Keratinocyte (primary cell): ENCODE measurements at regions not wholly inside any gene's neighbourhood (a gene's known extent, or its start where the extent isn't known, plus 50 kb on each side); places are given as distances from the start of the nearest gene placed in this dataset.

ENCODE experiments used
- DNase-seq: peaks from one replicate; pipeline ENCODE4 v3.0.0-alpha.2; 2011; ENCODE audit warnings: low read depth, missing footprints, low spot score
- FAIRE-seq: peaks from 2 replicates; lab custom pipeline; 2011; peaks lifted over from hg19 to GRCh38; lab: Jason Lieb, UNC
- H2AFZ ChIP-seq: 2 replicates; pipeline ENCODE4 v1.6.0; 2012; ENCODE audit warnings: low read length, control low read depth, inconsistent platforms; ENCODE audit not compliant: control insufficient read depth
- H3K27ac ChIP-seq: 2 replicates; pipeline ENCODE4 v1.5.1; 2011; ENCODE audit warnings: low read length; ENCODE audit not compliant: control insufficient read depth, insufficient read depth
- H3K27me3 ChIP-seq: 3 replicates; pipeline ENCODE4 v1.6.0; 2011; ENCODE audit warnings: low read length; ENCODE audit not compliant: control insufficient read depth, insufficient read depth; ENCODE audit errors: extremely low read depth
- H3K36me3 ChIP-seq, 2 experiments: 2 replicates in 1 of 2; 3 replicates in 1 of 2; pipeline ENCODE4 v1.5.1; 2011; ENCODE audit warnings: low read length in 2 of 2, mild to moderate bottlenecking in 1 of 2; ENCODE audit not compliant: control insufficient read depth in 2 of 2, insufficient read depth in 2 of 2; ENCODE audit errors: extremely low read depth in 1 of 2
- H3K4me1 ChIP-seq: 3 replicates; pipeline ENCODE4 v1.5.1; 2011; ENCODE audit warnings: low read length; ENCODE audit not compliant: control insufficient read depth, insufficient read depth; ENCODE audit errors: extremely low read depth
- H3K4me2 ChIP-seq: 3 replicates; pipeline ENCODE4 v1.6.0; 2011; ENCODE audit warnings: low read depth, low read length; ENCODE audit not compliant: control insufficient read depth, insufficient read depth; ENCODE audit errors: extremely low read depth
- H3K4me3 ChIP-seq, 3 experiments: fragments of 200-600 bp in 1 of 3; sonication (generic) in 1 of 3; 2 replicates in 2 of 3; 3 replicates in 1 of 3; pipeline ENCODE4 v1.5.1; 2011 to 2016; ENCODE audit warnings: low read length in 3 of 3, mild to moderate bottlenecking in 3 of 3, control low read depth in 2 of 3, inconsistent platforms in 1 of 3, low read depth in 1 of 3, mixed read lengths in 1 of 3, mixed run types in 1 of 3, moderate library complexity in 1 of 3; ENCODE audit not compliant: control insufficient read depth in 2 of 3, insufficient read depth in 2 of 3; ENCODE audit errors: extremely low read depth in 1 of 3
- H3K79me2 ChIP-seq: 2 replicates; pipeline ENCODE4 v1.6.0; 2012; ENCODE audit warnings: low read length; ENCODE audit not compliant: control insufficient read depth, insufficient read depth
- H3K9ac ChIP-seq: 3 replicates; pipeline ENCODE4 v1.6.0; 2011; ENCODE audit warnings: low read length; ENCODE audit not compliant: control insufficient read depth, insufficient read depth; ENCODE audit errors: extremely low read depth
- H3K9me1 ChIP-seq: 3 replicates; pipeline ENCODE4 v1.6.0; 2011; ENCODE audit warnings: low read length; ENCODE audit not compliant: control insufficient read depth, insufficient read depth; ENCODE audit errors: extremely low read depth
- H3K9me3 ChIP-seq: 2 replicates; pipeline ENCODE4 v1.5.1; 2012; ENCODE audit warnings: low read depth, low read length; ENCODE audit not compliant: control insufficient read depth
- H4K20me1 ChIP-seq: 3 replicates; pipeline ENCODE4 v1.6.0; 2011; ENCODE audit warnings: low read length; ENCODE audit not compliant: control insufficient read depth, insufficient read depth; ENCODE audit errors: extremely low read depth
- CTCF ChIP-seq, 3 experiments: IDR thresholded peaks in 1 of 3; conservative IDR thresholded peaks in 1 of 3; optimal IDR thresholded peaks in 1 of 3; 2 replicates in 2 of 3; 3 replicates in 1 of 3; pipeline versions ENCODE3 to v1.5.1; 2011; ENCODE audit warnings: low read length in 3 of 3, mild to moderate bottlenecking in 3 of 3, moderate library complexity in 2 of 3, control low read depth in 1 of 3, inconsistent platforms in 1 of 3; ENCODE audit not compliant: insufficient read depth in 2 of 3; ENCODE audit errors: extremely low read depth in 1 of 3
- EZH2 ChIP-seq: IDR thresholded peaks from one replicate; pipeline ENCODE4 v1.6.1; 2012; ENCODE audit warnings: inconsistent platforms, mild to moderate bottlenecking, low read length, moderate library complexity
- dilution Hi-C: fragments of 300-500 bp; cut with MboI; formaldehyde crosslinking; loops from one replicate; pipeline ENCODE4 v1.7.0; 2020; ENCODE audit warnings: low sequenced_read_pairs; ENCODE audit not compliant: extremely low pct_ligation_motif_present

GRCh38 chr15:98326804-98327203, 321.5 kb upstream of the IGF1R start:
- H3K27me3 ChIP-seq = no peaks in the 10 kb centered on the region
- no peak overlapping the region for H3K4me2 ChIP-seq
- H2AFZ ChIP-seq = no peak overlapping the region
- peaks cover 3% of the 10 kb centered on the region for H3K9me3 ChIP-seq
- H3K36me3 ChIP-seq = no peaks in the 10 kb centered on the region
- DNase-seq = no peak
- peaks cover 9% of the 10 kb centered on the region for H3K4me1 ChIP-seq
- no peak overlapping the region for H3K9ac ChIP-seq
- H3K27ac ChIP-seq = no peak overlapping the region
- H3K79me2 ChIP-seq = no peaks in the 10 kb centered on the region
- no peak overlapping the region for H3K4me3 ChIP-seq
- dilution Hi-C loops = no loop called here
- H4K20me1 ChIP-seq = no peaks in the 10 kb centered on the region
- no peaks in the 10 kb centered on the region for H3K9me1 ChIP-seq
- TF ChIP-seq CTCF (optimal IDR thresholded peaks at IDR 0.05 in 1 of 3, IDR thresholded peaks at IDR 0.05 in 1 of 3, conservative IDR thresholded peaks at IDR 0.05 in 1 of 3; ENCODE audit: extremely low read depth in 1 of 3, insufficient read depth in 2 of 3, low read length in 3 of 3) (no peak), EZH2 (no peak)
- no peak for FAIRE-seq

GRCh38 chr15:98330258-98330657, 318.1 kb upstream of the IGF1R start:
- no peak overlapping the region for H3K9ac ChIP-seq
- H3K9me1 ChIP-seq = no peaks in the 10 kb centered on the region
- dilution Hi-C loops = no loop called here
- no peak for FAIRE-seq
- no peaks in the 10 kb centered on the region for H3K36me3 ChIP-seq
- H3K4me2 ChIP-seq = no peak overlapping the region
- DNase-seq = no peak
- H4K20me1 ChIP-seq = no peaks in the 10 kb centered on the region
- no peaks in the 10 kb centered on the region for H3K4me1 ChIP-seq
- no peak overlapping the region for H3K27ac ChIP-seq
- no peak overlapping the region for H3K4me3 ChIP-seq
- H3K79me2 ChIP-seq = no peaks in the 10 kb centered on the region
- TF ChIP-seq EZH2 (no peak), CTCF (optimal IDR thresholded peaks at IDR 0.05 in 1 of 3, IDR thresholded peaks at IDR 0.05 in 1 of 3, conservative IDR thresholded peaks at IDR 0.05 in 1 of 3; ENCODE audit: extremely low read depth in 1 of 3, insufficient read depth in 2 of 3, low read length in 3 of 3) (no peak)
- no peaks in the 10 kb centered on the region for H3K27me3 ChIP-seq
- no peak overlapping the region for H2AFZ ChIP-seq
- peaks cover 1% of the 10 kb centered on the region for H3K9me3 ChIP-seq
